Bone marrow (tissue), 2 donors: ENCODE measurements at regions not wholly inside any gene's neighbourhood (a gene's known extent, or its start where the extent isn't known, plus 50 kb on each side); places are given as distances from the start of the nearest gene placed in this dataset.

ENCODE experiments used
- DNase-seq, 2 donors: peaks; one replicate each; lab custom pipeline; 2025; lab: John Stamatoyannopoulos, UW

GRCh38 chr22:26893173-26894110, 236.1 kb downstream of the MIAT start:
- DNase-seq = no peak

DNA sequence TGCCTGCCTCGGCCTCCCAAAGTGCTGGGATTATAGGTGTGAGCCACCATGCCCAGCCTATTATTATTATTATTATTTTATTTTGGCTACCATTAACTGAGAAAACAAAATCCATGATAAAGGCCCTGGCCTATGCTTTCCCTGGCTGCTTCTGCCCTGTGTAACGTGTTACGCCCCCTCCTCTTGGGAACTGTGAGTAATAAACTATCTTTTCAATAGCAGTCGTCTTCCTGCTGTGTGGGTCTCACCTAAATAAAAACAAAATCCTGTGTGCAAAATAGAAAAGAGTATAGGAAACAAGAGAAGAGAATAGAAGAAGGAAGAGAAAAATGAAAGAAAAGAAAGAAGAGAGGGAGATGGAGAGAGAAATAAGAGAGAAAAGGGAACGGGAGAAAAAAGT, 237.0 kb downstream of the MIAT start:
- DNase-seq = no peak

DNA sequence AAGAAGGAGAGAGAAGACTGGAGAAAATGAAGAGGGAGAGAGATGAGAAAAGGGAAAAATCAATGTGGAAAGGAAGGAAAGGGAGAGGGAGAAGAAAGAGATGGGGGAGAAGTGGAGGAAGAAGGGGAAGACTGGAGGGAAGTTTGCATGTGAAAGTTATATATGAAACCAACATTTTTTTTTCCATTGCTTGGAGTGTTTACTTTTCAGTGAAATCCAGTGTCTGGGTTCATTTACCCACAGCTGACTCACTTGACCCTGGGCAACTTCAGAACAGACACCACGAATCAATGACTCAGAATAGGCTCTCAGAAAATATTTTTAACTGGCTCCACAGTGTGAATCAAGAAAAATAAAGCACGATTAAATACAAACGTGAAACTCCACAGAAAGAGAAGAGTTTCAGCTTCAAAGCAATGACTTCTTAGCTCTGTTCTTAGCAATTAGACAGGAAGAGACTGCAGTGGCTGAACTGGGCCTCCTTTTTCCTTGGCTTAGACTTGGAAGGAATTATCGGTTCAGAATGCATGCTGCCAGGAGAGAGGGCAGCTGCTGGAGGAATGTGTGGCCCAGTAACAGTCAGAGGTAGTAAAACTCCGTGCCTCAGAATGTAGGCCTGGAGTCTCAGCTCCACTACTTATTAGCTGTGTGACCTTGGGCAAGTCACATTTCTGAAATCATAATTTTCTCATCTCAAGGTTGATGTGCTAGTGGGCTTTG, 237.5 kb downstream of the MIAT start:
- no peak for DNase-seq

GRCh38 chr22:26897384-26897783, 240.0 kb downstream of the MIAT start:
- no peak for DNase-seq

GRCh38 chr22:26898946-26899605, 241.7 kb downstream of the MIAT start:
- no peak for DNase-seq

GRCh38 chr22:26900787-26901186, 243.4 kb downstream of the MIAT start:
- no peak for DNase-seq

DNA sequence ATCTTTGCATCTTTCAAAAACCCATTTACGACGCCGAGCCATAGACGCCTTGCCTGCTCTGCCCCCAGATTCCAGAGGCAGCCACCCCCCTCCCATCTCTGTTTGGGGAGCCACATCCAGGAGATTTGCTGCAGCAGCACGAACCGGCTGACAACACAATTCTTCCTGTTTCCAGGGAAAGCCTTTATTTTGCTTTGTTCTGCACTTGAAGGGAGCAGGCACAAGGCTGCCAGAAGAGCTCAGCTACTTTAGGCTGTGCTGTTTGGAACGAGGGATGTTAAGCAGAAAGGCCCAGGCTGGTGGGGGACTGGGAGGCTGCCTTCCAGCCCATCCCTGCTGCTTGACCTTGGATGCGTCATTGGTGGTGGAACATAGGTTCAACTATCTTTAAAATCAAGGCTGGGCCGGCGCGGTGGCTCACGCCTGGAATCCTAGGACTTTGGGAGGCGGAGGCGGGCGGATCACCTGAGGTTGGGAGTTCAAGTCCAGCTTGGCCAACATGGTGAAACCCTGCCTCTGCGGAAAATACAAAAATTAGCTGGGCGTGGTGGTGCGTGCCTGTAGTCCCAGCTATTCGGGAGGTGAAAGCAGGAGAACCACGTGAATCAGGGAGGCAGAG, 243.9 kb downstream of the MIAT start:
- no peak for DNase-seq

- DNase-seq = no peak
Observed at GRCh38 chr22:26902401-26903029, 245.1 kb downstream of the MIAT start.

GRCh38 chr22:26903030-26903856, 245.9 kb downstream of the MIAT start:
- no peak for DNase-seq

- DNase-seq = no peak
Observed at GRCh38 chr22:26904483-26904882, 247.1 kb downstream of the MIAT start.

GRCh38 chr22:26905076-26905475, 247.7 kb downstream of the MIAT start:
- no peak for DNase-seq

- no peak for DNase-seq
Observed at GRCh38 chr22:26905640-26906039, 248.3 kb downstream of the MIAT start.

- DNase-seq = no peak
Observed at GRCh38 chr22:26906464-26906863, 249.1 kb downstream of the MIAT start.

DNA sequence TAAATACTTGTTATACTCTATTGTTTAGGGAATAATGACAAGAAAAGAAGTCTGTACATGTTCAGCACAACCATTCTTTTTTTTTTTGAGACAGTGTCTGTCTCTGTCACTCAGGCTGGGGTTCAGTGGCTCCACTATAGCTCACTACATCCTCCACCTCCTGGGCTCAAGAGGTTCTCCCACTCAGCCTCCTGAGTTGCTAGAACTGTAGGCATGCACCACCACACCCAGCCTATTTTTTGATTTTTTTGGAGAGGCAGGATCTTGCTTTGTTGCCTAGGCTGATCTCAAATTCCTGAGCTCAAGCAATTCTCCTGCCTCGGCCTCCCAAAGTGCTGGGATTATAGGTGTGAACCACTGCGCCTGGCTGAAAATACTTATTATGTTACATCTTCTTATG, 250.0 kb downstream of the MIAT start:
- DNase-seq = no peak

GRCh38 chr22:26910845-26911244, 253.5 kb downstream of the MIAT start:
- DNase-seq = no peak

DNA sequence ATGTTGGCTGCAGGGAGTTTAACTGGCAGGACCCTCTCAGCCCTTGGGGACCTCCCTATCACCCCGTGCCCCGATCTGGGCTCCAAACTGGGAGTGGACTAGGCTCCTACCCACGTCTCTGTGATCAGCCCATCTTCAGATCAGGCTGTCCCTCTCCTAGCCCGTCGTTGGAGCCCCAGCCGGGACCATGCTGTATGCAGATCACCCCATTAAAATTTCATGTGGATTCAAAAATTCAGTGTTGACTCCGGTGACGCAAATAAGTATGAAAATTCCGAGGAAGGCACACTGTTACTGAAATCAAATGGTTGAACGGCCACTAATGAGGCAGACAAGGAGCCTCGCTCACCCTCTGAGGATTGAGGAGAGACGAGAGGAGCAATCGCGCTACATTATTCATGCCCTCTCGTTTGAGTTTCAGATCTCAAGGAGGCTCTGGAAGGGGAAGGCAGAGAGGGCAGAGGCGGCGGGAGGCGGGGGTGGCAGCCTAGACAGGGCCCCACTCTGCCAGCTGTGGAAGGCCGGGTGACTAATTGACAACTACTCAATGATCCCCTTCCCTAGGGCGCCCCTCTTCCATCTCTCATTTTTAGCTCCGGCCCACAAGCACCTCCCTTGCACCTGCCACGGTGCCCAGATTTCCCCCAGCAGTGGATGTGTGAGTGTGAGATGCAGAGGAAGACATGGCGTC, 255.4 kb downstream of the MIAT start:
- DNase-seq = no peak

DNA sequence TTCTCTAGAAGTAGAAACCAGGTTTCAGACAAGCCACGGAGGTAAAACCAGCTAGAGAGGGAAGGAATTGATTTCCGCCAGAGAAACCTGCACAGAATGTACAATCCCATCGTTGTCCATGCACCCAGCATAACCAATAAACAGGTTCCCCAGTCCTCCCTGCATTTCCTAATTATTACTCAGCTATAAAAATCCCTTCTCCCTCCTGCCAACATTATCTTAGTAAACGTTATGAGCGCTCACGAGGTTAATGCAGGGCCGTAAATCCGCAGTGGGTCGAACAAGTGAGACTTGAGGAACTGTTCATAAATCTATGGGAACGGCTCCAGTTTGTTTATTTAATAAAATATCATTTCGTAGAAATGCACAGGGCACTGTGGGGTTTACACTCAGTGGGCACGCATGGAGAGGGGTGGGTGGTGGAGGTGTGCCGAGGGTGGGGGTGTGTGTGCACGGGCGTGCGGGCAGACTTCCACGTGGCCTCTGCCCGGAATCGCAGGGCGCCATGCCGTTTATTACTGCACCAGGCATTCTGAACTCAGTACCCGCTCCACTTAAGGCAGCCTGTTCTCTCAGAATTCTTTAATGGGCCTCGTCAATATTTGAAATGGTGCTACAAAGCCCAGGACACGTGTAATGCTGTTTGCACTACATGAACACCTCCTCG, 257.3 kb downstream of the MIAT start:
- DNase-seq = no peak

- no peak for DNase-seq
Observed at GRCh38 chr22:26916236-26916635, 258.8 kb downstream of the MIAT start.

DNA sequence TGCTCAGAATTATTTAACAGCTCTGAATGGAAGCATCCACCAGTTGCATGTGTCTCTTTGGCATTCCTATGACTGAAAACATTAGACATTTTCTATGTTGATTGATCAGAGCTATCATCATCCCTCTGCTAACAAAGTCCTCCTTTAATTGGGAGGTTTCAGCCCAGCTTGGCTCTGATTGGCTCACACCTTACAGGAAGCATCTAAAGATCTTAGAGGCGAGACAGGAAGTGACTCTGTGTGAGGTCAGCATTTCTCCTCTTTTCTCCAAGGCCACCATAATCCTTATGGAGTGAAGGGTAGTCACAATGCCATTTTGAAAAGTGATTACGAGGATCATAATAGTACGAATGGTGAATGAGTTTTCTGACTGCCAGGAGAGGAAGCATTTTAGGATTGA, 260.8 kb downstream of the MIAT start:
- no peak for DNase-seq

GRCh38 chr22:26921726-26922125, 264.3 kb downstream of the MIAT start:
- DNase-seq = no peak
